Activated CD4-positive, alpha-beta memory T cell treated with anti-CD3 and anti-CD28 coated beads for 36 hours (primary cell): ENCODE measurements at regions not wholly inside any gene's neighbourhood (a gene's known extent, or its start where the extent isn't known, plus 50 kb on each side); places are given as distances from the start of the nearest gene placed in this dataset.

ENCODE experiments used
- CTCF ChIA-PET: fragments of 350-600 bp; sonication (Branson Sonifier 250); formaldehyde crosslinking; loops from one replicate; lab custom pipeline; 2021; ENCODE audit warnings: antibody characterized with exemption, inconsistent platforms; lab: Charles Lee
- POLR2A ChIA-PET: fragments of 350-600 bp; sonication (Branson Sonifier 250); formaldehyde crosslinking; loops from one replicate; lab custom pipeline; 2021; ENCODE audit warnings: antibody characterized with exemption; lab: Charles Lee
- DNase-seq: peaks from one replicate; pipeline ENCODE4 v3.0.0-alpha.2; 2020
- H3K27ac Mint-ChIP-seq: one replicate; pipeline ENCODE4 v1.8.0; 2021; ENCODE audit warnings: mixed read lengths
- H3K27me3 Mint-ChIP-seq: one replicate; pipeline ENCODE4 v1.8.0; 2021; ENCODE audit warnings: mixed read lengths
- H3K36me3 Mint-ChIP-seq: one replicate; pipeline ENCODE4 v1.8.0; 2021; ENCODE audit warnings: mixed read lengths
- H3K4me1 Mint-ChIP-seq: one replicate; pipeline ENCODE4 v1.8.0; 2021; ENCODE audit warnings: low read depth, mixed read lengths
- H3K4me3 Mint-ChIP-seq: one replicate; pipeline ENCODE4 v1.8.0; 2021; ENCODE audit warnings: mild to moderate bottlenecking, mixed read lengths
- H3K9me3 Mint-ChIP-seq: one replicate; pipeline ENCODE4 v1.8.0; 2021; ENCODE audit warnings: mixed read lengths
- intact Hi-C: fragments of 100-400 bp; cut with micrococcal nuclease; formaldehyde crosslinking; loops from one replicate; pipeline ENCODE4 v1.15.1; 2023

DNA sequence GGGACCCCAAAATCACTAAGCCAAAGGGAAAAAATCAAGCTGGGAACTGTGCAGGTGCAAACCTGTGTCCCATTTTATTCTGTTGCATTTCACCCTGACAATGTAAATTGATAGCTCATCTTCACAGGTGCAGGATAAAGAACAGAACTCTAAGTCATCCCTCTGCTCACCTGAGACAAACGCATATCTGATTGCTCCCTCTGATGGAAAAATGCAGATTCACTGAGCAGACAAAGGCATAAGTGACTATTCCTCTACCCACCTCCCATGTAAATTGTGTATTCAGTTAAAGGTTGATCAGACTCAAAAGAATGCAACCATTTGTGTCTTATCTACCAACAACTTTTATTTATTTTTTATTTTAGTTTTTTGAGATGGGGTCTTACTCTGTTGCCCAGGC lies 644.2 kb downstream of the PTPRU start:
- ChIA-PET POLR2A (no interaction called here), CTCF (interaction anchor here (1.0 kb wide), 1 partner anchor 147 kb away, joined by 3 read pairs; no protein-coding TSS in a partner anchor)
- Mint-ChIP-seq H3K27me3 (peaks cover 3% of the 10 kb centered on the region), H3K36me3 (no peaks in the 10 kb centered on the region), H3K27ac (no peak overlapping the region), H3K4me1 (no peaks in the 10 kb centered on the region), H3K9me3 (no peaks in the 10 kb centered on the region), H3K4me3 (no peak overlapping the region)
- no peak for DNase-seq
- intact Hi-C loops: no loop called here

GRCh38 chr1:29879217-29879616 lies 642.9 kb downstream of the PTPRU start:
- ChIA-PET CTCF (no interaction called here), POLR2A (no interaction called here)
- Mint-ChIP-seq H3K4me1 (no peaks in the 10 kb centered on the region), H3K9me3 (no peaks in the 10 kb centered on the region), H3K27ac (no peak overlapping the region), H3K27me3 (peaks cover 3% of the 10 kb centered on the region), H3K36me3 (no peaks in the 10 kb centered on the region), H3K4me3 (no peak overlapping the region)
- DNase-seq: no peak
- intact Hi-C loops: no loop called here

DNA sequence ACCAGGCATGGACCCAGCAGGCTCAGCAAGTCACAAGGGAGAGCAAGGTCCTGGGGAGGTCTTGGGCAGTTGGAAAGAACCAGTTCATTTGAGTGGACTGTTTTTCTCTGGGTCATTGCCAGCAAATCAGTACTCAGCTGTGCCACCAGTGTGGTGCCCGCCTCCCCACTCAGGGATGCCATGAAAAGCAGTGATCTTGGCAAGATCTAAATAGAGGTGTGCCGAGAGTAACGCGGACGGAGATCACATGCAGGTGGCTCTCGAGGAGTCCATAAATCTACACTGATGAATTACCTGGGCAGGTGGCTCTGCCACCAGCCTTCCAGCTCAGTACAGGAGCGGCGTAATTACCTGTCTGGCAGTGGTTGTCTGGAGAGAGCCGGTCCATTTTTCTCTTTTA lies 642.2 kb downstream of the PTPRU start:
- Mint-ChIP-seq H3K9me3 (no peaks in the 10 kb centered on the region), H3K36me3 (no peaks in the 10 kb centered on the region), H3K27ac (no peak overlapping the region), H3K4me1 (no peaks in the 10 kb centered on the region), H3K27me3 (peaks cover 3% of the 10 kb centered on the region), H3K4me3 (no peak overlapping the region)
- no peak for DNase-seq
- CTCF ChIA-PET: no interaction called here
- intact Hi-C loops: no loop called here
- POLR2A ChIA-PET: no interaction called here

- Mint-ChIP-seq H3K27ac (no peak overlapping the region), H3K4me1 (no peaks in the 10 kb centered on the region), H3K27me3 (peaks cover 2% of the 10 kb centered on the region), H3K9me3 (no peaks in the 10 kb centered on the region), H3K36me3 (no peaks in the 10 kb centered on the region), H3K4me3 (no peak overlapping the region)
- ChIA-PET POLR2A (no interaction called here), CTCF (no interaction called here)
- DNase-seq: no peak
- intact Hi-C loops: no loop called here
These were observed 640.6 kb downstream of the PTPRU start for GRCh38 chr1:29876902-29877301.

- DNase-seq: no peak
- Mint-ChIP-seq H3K4me1 (no peaks in the 10 kb centered on the region), H3K9me3 (no peaks in the 10 kb centered on the region), H3K27me3 (peaks cover 2% of the 10 kb centered on the region), H3K36me3 (no peaks in the 10 kb centered on the region), H3K4me3 (no peak overlapping the region), H3K27ac (no peak overlapping the region)
- CTCF ChIA-PET: interaction anchor here (1.3 kb wide), 1 partner anchor 10 kb away, joined by 4 read pairs; no protein-coding TSS in a partner anchor
- intact Hi-C loops: no loop called here
- POLR2A ChIA-PET: no interaction called here
These were observed 640.1 kb downstream of the PTPRU start for GRCh38 chr1:29876441-29876840.

GRCh38 chr1:29875557-29876028 lies 639.3 kb downstream of the PTPRU start:
- ChIA-PET CTCF (interaction anchor here (1.3 kb wide), 1 partner anchor 9 kb away, joined by 4 read pairs; no protein-coding TSS in a partner anchor), POLR2A (no interaction called here)
- Mint-ChIP-seq H3K27ac (no peak overlapping the region), H3K4me3 (no peak overlapping the region), H3K9me3 (no peaks in the 10 kb centered on the region), H3K4me1 (no peaks in the 10 kb centered on the region), H3K27me3 (peaks cover 2% of the 10 kb centered on the region), H3K36me3 (no peaks in the 10 kb centered on the region)
- intact Hi-C loops: no loop called here
- no peak for DNase-seq

DNA sequence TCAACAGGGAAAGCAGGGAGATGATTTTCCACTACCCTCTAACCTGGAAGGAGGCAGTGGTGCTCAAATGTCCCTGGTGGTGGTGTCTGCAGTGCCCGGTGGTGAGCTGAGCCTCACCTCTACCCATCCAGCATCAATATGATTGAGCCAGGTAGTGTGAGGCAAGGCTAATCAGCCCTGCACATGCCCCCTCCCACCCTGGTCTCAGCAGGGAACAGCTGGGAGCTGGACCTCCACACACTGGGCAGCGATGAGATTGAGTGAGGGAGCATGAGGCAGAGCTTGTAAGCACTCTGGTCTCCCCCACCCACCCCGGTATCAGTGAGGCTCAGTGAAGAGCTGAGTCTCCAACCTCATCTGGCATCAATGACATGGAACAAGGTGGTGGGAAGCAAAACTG lies 634.3 kb downstream of the PTPRU start:
- Mint-ChIP-seq H3K27me3 (peaks cover 7% of the 10 kb centered on the region), H3K27ac (no peak overlapping the region), H3K4me1 (no peaks in the 10 kb centered on the region), H3K36me3 (no peaks in the 10 kb centered on the region), H3K9me3 (no peaks in the 10 kb centered on the region), H3K4me3 (no peak overlapping the region)
- ChIA-PET CTCF (no interaction called here), POLR2A (no interaction called here)
- intact Hi-C loops: no loop called here
- DNase-seq: no peak

DNA sequence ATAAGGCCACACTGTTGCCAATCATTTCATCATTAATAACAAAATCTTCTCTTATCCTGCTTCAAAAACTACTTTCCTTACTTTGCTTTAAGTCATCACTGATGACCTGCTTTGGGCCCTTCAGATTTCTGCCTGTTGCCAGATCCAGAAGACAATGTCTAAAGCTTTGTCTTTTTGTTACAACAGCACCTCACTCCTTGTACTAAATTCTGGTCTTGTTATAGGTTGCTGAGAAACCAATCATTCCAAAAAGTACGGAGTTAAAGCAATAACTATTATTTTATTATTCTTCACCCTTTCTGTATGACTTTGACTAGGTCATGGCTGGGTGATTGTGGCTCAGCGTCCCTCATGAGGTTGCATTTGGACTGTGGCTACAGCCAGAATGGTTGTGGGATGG lies 633.5 kb downstream of the PTPRU start:
- Mint-ChIP-seq H3K4me1 (no peaks in the 10 kb centered on the region), H3K36me3 (no peaks in the 10 kb centered on the region), H3K4me3 (no peak overlapping the region), H3K27me3 (peaks cover 7% of the 10 kb centered on the region), H3K9me3 (no peaks in the 10 kb centered on the region), H3K27ac (no peak overlapping the region)
- ChIA-PET POLR2A (no interaction called here), CTCF (no interaction called here)
- DNase-seq: no peak
- intact Hi-C loops: no loop called here

- Mint-ChIP-seq H3K9me3 (no peaks in the 10 kb centered on the region), H3K27me3 (peaks cover 7% of the 10 kb centered on the region), H3K4me3 (no peak overlapping the region), H3K27ac (no peak overlapping the region), H3K36me3 (no peaks in the 10 kb centered on the region), H3K4me1 (no peaks in the 10 kb centered on the region)
- no peak for DNase-seq
- intact Hi-C loops: no loop called here
- ChIA-PET POLR2A (no interaction called here), CTCF (interaction anchor here (1.1 kb wide), 1 partner anchor 487 kb away, joined by 3 read pairs; no protein-coding TSS in a partner anchor)
These were observed 632.6 kb downstream of the PTPRU start for GRCh38 chr1:29868944-29869343.

- Mint-ChIP-seq H3K4me1 (no peaks in the 10 kb centered on the region), H3K36me3 (no peaks in the 10 kb centered on the region), H3K4me3 (no peak overlapping the region), H3K9me3 (no peaks in the 10 kb centered on the region), H3K27ac (no peak overlapping the region), H3K27me3 (peaks cover 9% of the 10 kb centered on the region)
- CTCF ChIA-PET: interaction anchor here (1.1 kb wide), 1 partner anchor 486 kb away, joined by 3 read pairs; no protein-coding TSS in a partner anchor
- no peak for DNase-seq
- POLR2A ChIA-PET: no interaction called here
- intact Hi-C loops: no loop called here
These were observed 631.8 kb downstream of the PTPRU start for GRCh38 chr1:29868096-29868495.

GRCh38 chr1:29865051-29865450 lies 628.7 kb downstream of the PTPRU start:
- no peak overlapping the region for H3K4me3 Mint-ChIP-seq
- no peaks in the 10 kb centered on the region for H3K36me3 Mint-ChIP-seq
- H3K4me1 Mint-ChIP-seq: no peaks in the 10 kb centered on the region
- no peak for DNase-seq
- ChIA-PET CTCF (no interaction called here), POLR2A (no interaction called here)
- H3K9me3 Mint-ChIP-seq: peaks cover 15% of the 10 kb centered on the region
- intact Hi-C loops: no loop called here
- H3K27ac Mint-ChIP-seq: no peak overlapping the region
- H3K27me3 Mint-ChIP-seq: peaks cover 14% of the 10 kb centered on the region

GRCh38 chr1:29864431-29865022 lies 628.2 kb downstream of the PTPRU start:
- ChIA-PET POLR2A (no interaction called here), CTCF (no interaction called here)
- DNase-seq: no peak
- intact Hi-C loops: no loop called here
- Mint-ChIP-seq H3K36me3 (no peaks in the 10 kb centered on the region), H3K9me3 (peaks cover 17% of the 10 kb centered on the region), H3K27ac (no peak overlapping the region), H3K4me3 (no peak overlapping the region), H3K4me1 (no peaks in the 10 kb centered on the region), H3K27me3 (peaks cover 15% of the 10 kb centered on the region)

DNA sequence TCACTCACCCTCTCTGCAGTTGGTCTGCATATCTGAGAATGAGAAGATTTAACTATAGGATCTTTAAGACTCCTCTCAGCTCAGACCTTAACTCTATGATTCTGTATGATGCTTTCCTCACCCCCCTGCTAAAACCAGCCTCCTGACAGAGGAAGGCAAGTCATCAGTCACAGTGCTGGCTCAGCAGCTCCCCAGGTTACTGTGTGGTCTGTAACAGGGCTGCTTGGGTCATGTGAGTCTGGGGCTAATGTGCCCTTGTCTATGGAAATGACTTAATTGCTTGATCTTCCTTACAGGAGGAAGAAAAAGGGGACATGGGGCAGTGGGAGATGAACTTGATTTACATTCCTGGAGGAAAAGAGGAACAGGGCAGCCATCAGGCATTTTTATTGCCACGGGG lies 625.6 kb downstream of the PTPRU start:
- H3K4me3 Mint-ChIP-seq: no peak overlapping the region
- peaks cover 19% of the 10 kb centered on the region for H3K27me3 Mint-ChIP-seq
- H3K4me1 Mint-ChIP-seq: no peaks in the 10 kb centered on the region
- intact Hi-C loops: no loop called here
- no peak overlapping the region for H3K27ac Mint-ChIP-seq
- ChIA-PET CTCF (no interaction called here), POLR2A (no interaction called here)
- H3K36me3 Mint-ChIP-seq: no peaks in the 10 kb centered on the region
- DNase-seq: no peak
- H3K9me3 Mint-ChIP-seq: peaks cover 17% of the 10 kb centered on the region
